ENCODE measurements at regions not wholly inside any gene's neighbourhood (a gene's known extent, or its start where the extent isn't known, plus 50 kb on each side); places are given as distances from the start of the nearest gene placed in this dataset.

- ATAC-seq (no peak), DNase-seq (no peak)
- TF ChIP-seq, protein P1, sequence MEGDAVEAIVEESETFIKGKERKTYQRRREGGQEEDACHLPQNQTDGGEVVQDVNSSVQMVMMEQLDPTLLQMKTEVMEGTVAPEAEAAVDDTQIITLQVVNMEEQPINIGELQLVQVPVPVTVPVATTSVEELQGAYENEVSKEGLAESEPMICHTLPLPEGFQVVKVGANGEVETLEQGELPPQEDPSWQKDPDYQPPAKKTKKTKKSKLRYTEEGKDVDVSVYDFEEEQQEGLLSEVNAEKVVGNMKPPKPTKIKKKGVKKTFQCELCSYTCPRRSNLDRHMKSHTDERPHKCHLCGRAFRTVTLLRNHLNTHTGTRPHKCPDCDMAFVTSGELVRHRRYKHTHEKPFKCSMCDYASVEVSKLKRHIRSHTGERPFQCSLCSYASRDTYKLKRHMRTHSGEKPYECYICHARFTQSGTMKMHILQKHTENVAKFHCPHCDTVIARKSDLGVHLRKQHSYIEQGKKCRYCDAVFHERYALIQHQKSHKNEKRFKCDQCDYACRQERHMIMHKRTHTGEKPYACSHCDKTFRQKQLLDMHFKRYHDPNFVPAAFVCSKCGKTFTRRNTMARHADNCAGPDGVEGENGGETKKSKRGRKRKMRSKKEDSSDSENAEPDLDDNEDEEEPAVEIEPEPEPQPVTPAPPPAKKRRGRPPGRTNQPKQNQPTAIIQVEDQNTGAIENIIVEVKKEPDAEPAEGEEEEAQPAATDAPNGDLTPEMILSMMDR (IDR thresholded peaks at IDR 0.05) = no peak
- no peaks in the 10 kb centered on the region for H3K27me3 ChIP-seq
- H3K36me3 ChIP-seq = no peaks in the 10 kb centered on the region
- no peaks in the 10 kb centered on the region for H3K9me3 ChIP-seq
- H3K27ac ChIP-seq = no peak overlapping the region
- H3K4me3 ChIP-seq = no peak overlapping the region
- no peaks in the 10 kb centered on the region for H3K4me1 ChIP-seq
- intact Hi-C loops (cut with DNase I) = no loop called here
Observed at GRCh38 chr5:89470658-89471057, 587.7 kb upstream of the MEF2C start.

- Histone ChIP-seq H3K4me3 (no peak overlapping the region), H3K9me3 (no peaks in the 10 kb centered on the region), H3K36me3 (no peaks in the 10 kb centered on the region), H3K4me1 (no peaks in the 10 kb centered on the region), H3K27me3 (no peaks in the 10 kb centered on the region), H3K27ac (no peak overlapping the region)
- intact Hi-C loops (cut with DNase I) = no loop called here
- TF ChIP-seq, protein P1 (IDR thresholded peaks at IDR 0.05) = no peak
- ATAC-seq = no peak
- DNase-seq = no peak
Observed at GRCh38 chr5:89458332-89458656, 575.3 kb upstream of the MEF2C start.

GRCh38 chr5:89457411-89458331 lies 574.7 kb upstream of the MEF2C start:
- Histone ChIP-seq H3K36me3 (no peaks in the 10 kb centered on the region), H3K27ac (peak overlapping the region; percentile 27)
- no peak for DNase-seq

GRCh38 chr5:89452081-89452480 lies 569.1 kb upstream of the MEF2C start:
- no peak for ATAC-seq
- no peak overlapping the region for H3K4me3 ChIP-seq
- TF ChIP-seq, protein P1 (IDR thresholded peaks at IDR 0.05) = no peak
- no peaks in the 10 kb centered on the region for H3K4me1 ChIP-seq
- H3K9me3 ChIP-seq = no peaks in the 10 kb centered on the region
- intact Hi-C loops (cut with DNase I) = no loop called here
- H3K27me3 ChIP-seq = no peaks in the 10 kb centered on the region
- no peak overlapping the region for H3K27ac ChIP-seq
- no peaks in the 10 kb centered on the region for H3K36me3 ChIP-seq
- DNase-seq = no peak

More at GRCh38 chr5:89457411-89458331, 574.7 kb upstream of the MEF2C start:
- intact Hi-C loops (cut with DNase I) = no loop called here
- TF ChIP-seq, protein P1 (IDR thresholded peaks at IDR 0.05) = no peak
- no peaks in the 10 kb centered on the region for H3K9me3 ChIP-seq
- no peaks in the 10 kb centered on the region for H3K27me3 ChIP-seq
- ATAC-seq = peak; percentile 74
- H3K4me3 ChIP-seq = no peak overlapping the region
- H3K4me1 ChIP-seq = no peaks in the 10 kb centered on the region

GRCh38 chr5:89451263-89451662 lies 568.3 kb upstream of the MEF2C start:
- no peak for DNase-seq

More at GRCh38 chr5:89451263-89451662, 568.3 kb upstream of the MEF2C start:
- intact Hi-C loops (cut with DNase I) = no loop called here
- no peaks in the 10 kb centered on the region for H3K27me3 ChIP-seq
- TF ChIP-seq, protein P1 (IDR thresholded peaks at IDR 0.05) = no peak
- H3K4me1 ChIP-seq = no peaks in the 10 kb centered on the region
- ATAC-seq = no peak
- H3K27ac ChIP-seq = no peak overlapping the region
- H3K36me3 ChIP-seq = no peaks in the 10 kb centered on the region
- no peaks in the 10 kb centered on the region for H3K9me3 ChIP-seq
- H3K4me3 ChIP-seq = no peak overlapping the region
